ENCODE measurements at regions not wholly inside any gene's neighbourhood (a gene's known extent, or its start where the extent isn't known, plus 50 kb on each side); places are given as distances from the start of the nearest gene placed in this dataset.

DNA sequence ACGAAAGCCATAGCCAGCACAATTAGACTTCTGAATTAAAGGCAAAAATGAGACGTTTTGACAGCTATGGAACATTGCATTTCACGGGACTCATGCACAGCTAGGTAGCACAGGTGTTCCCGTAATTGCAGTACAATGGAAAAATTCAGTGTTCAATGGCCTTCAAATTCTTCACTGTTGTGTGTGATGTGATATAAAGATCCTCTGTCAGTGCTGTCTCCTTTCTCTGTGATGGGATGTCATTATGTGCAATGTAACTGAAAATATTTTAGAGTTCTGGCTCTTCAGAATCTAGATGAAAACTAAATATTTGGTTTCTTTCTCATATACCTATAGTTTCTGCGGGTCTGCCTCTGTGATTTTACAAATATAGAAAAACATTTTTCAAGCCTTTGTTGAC, 1599.7 kb downstream of the MRPL39 start:
- no TSS peak for BruUV-seq (replicated peaks)
- H2AK5ac ChIP-seq (ENCODE audit: low read depth, low read length) = no peak overlapping the region
- ATAC-seq (ENCODE audit: low read depth) (no peak), DNase-seq (no peak)
- no peak overlapping the region for H4K5ac ChIP-seq (ENCODE audit: low read depth, low read length)
- no peak overlapping the region for H2BK20ac ChIP-seq (ENCODE audit: low read depth, low read length)
- H3K4me2 ChIP-seq (ENCODE audit: low read depth, low read length) = no peak overlapping the region
- dilution Hi-C loops (cut with HindIII; ENCODE audit: low sequenced_read_pairs, unreplicated experiment) = no loop called here
- H4K91ac ChIP-seq (ENCODE audit: insufficient read depth, low read depth, low read length) = no peak overlapping the region
- no peak overlapping the region for H3K56ac ChIP-seq (ENCODE audit: extremely low read depth, insufficient read depth, low read length)
- H4K20me1 ChIP-seq (ENCODE audit: insufficient read depth, low read length) = no peaks in the 10 kb centered on the region
- H2AK9ac ChIP-seq (replicated peaks; ENCODE audit: low read depth, low read length, poor library complexity) = no peak overlapping the region
- no CpG with 5 or more reads among the region's 5 CpGs for WGBS, 2 experiments (ENCODE audit: extremely low coverage in 2 of 2, insufficient read length in 1 of 2)
- no peak overlapping the region for H3K18ac ChIP-seq (ENCODE audit: low read depth, low read length)
- H4K8ac ChIP-seq (ENCODE audit: low read depth in 2 of 2, low read length in 2 of 2) = no peak overlapping the region
- no peaks in the 10 kb centered on the region for H3K27me3 ChIP-seq (ENCODE audit: control insufficient read depth, insufficient read depth, low read length)
- TF ChIP-seq ELK1 (IDR thresholded peaks at IDR 0.05; ENCODE audit: borderline replicate concordance, low read depth, low read length) (no peak), BHLHE40 (IDR thresholded peaks at IDR 0.05; ENCODE audit: low read depth, low read length) (no peak), RCOR1 (IDR thresholded peaks at IDR 0.05; ENCODE audit: insufficient replicate concordance, low read length) (no peak), MAFK (IDR thresholded peaks at IDR 0.05; ENCODE audit: low read depth, low read length) (no peak), FOS (IDR thresholded peaks at IDR 0.05; ENCODE audit: low read depth, low read length) (no peak), POLR2A (IDR thresholded peaks at IDR 0.05; ENCODE audit: low read depth, low read length) (no peak), NFE2L2 (IDR thresholded peaks at IDR 0.05; ENCODE audit: low read depth, low read length) (no peak), MAZ (IDR thresholded peaks at IDR 0.05; ENCODE audit: borderline replicate concordance, low read depth, low read length) (no peak), RAD21 (IDR thresholded peaks at IDR 0.05; ENCODE audit: low read length) (no peak), CEBPB (IDR thresholded peaks at IDR 0.05; ENCODE audit: low read depth, low read length) (no peak), CHD1 (IDR thresholded peaks at IDR 0.05; ENCODE audit: low read depth, low read length) (no peak), SMC3 (IDR thresholded peaks at IDR 0.05; ENCODE audit: low read depth, low read length) (no peak), RFX5 (IDR thresholded peaks at IDR 0.05; ENCODE audit: low read depth, low read length) (no peak), USF2 (IDR thresholded peaks at IDR 0.05; ENCODE audit: low read depth, low read length) (no peak), MXI1 (IDR thresholded peaks at IDR 0.05; ENCODE audit: borderline replicate concordance, low read depth, low read length) (no peak)
- TF ChIP-seq, protein P1, sequence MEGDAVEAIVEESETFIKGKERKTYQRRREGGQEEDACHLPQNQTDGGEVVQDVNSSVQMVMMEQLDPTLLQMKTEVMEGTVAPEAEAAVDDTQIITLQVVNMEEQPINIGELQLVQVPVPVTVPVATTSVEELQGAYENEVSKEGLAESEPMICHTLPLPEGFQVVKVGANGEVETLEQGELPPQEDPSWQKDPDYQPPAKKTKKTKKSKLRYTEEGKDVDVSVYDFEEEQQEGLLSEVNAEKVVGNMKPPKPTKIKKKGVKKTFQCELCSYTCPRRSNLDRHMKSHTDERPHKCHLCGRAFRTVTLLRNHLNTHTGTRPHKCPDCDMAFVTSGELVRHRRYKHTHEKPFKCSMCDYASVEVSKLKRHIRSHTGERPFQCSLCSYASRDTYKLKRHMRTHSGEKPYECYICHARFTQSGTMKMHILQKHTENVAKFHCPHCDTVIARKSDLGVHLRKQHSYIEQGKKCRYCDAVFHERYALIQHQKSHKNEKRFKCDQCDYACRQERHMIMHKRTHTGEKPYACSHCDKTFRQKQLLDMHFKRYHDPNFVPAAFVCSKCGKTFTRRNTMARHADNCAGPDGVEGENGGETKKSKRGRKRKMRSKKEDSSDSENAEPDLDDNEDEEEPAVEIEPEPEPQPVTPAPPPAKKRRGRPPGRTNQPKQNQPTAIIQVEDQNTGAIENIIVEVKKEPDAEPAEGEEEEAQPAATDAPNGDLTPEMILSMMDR (conservative IDR thresholded peaks at IDR 0.05; ENCODE audit: low read depth, low read length) = no peak
- no peak overlapping the region for H2AFZ ChIP-seq (replicated peaks; ENCODE audit: low read length, poor library complexity)
- intact Hi-C loops (cut with micrococcal nuclease) = no loop called here
- POLR2A ChIA-PET (ENCODE audit: unreplicated experiment) = no interaction called here
- CTCF ChIA-PET = interaction anchor here (1.1 kb wide), 1 partner anchor 9 kb away, joined by 5 read pairs; no protein-coding TSS in a partner anchor
- in situ Hi-C loops (cut with MboI; ENCODE audit: low sequenced_read_pairs) = no loop called here
- H3K4me1 ChIP-seq (ENCODE audit: control insufficient read depth, insufficient read depth, low read length) = no peaks in the 10 kb centered on the region
- no peak overlapping the region for H3K23ac ChIP-seq (ENCODE audit: low read depth, low read length)
- H2BK120ac ChIP-seq (ENCODE audit: low read depth, low read length) = no peak overlapping the region
- no peak overlapping the region for H3K4me3 ChIP-seq (ENCODE audit: insufficient read depth, low read depth, low read length)
- H3K27ac ChIP-seq (ENCODE audit: insufficient read depth, low read length) = no peak overlapping the region
- no peak overlapping the region for H3K4ac ChIP-seq (ENCODE audit: low read depth, low read length)
- no peak overlapping the region for H2BK15ac ChIP-seq (ENCODE audit: low read depth, low read length)
- no peaks in the 10 kb centered on the region for H3K79me1 ChIP-seq (ENCODE audit: low read depth in 1 of 2, low read length in 2 of 2)
- no peak overlapping the region for H3K9ac ChIP-seq (ENCODE audit: low read depth, low read length)
- H3K9me1 ChIP-seq (ENCODE audit: insufficient read depth, low read length) = no peaks in the 10 kb centered on the region
- H3K36me3 ChIP-seq (ENCODE audit: control insufficient read depth, insufficient read depth, low read length) = no peaks in the 10 kb centered on the region
- H3K14ac ChIP-seq (replicated peaks; ENCODE audit: low read depth, low read length) = no peak overlapping the region
- H3K9me3 ChIP-seq (ENCODE audit: control insufficient read depth, insufficient read depth, low read length) = peaks cover 2% of the 10 kb centered on the region; the same call in 1 of the 2 replicates
- no peak overlapping the region for H2BK5ac ChIP-seq (ENCODE audit: low read depth, low read length, poor library complexity, severe bottlenecking)

All from IMR-90 (cell line).